SK-N-SH (cell line): ENCODE measurements at regions not wholly inside any gene's neighbourhood (a gene's known extent, or its start where the extent isn't known, plus 50 kb on each side); places are given as distances from the start of the nearest gene placed in this dataset.

Experiments
- EP300 ChIP-seq, 2 experiments: IDR thresholded peaks; 2 replicates each; pipeline versions ENCODE4 v1.4.0 to v1.6.1; 2012; ENCODE audit warnings: borderline replicate concordance in 1 of 2, low read depth in 1 of 2, low read length in 1 of 2
- FOXJ3 ChIP-seq: sonication (generic); formaldehyde crosslinking; IDR thresholded peaks from 2 replicates; pipeline ENCODE4 v1.5.1; 2020; ENCODE audit warnings: mild to moderate bottlenecking, missing genetic modification reagents
- JUND ChIP-seq: IDR thresholded peaks from 2 replicates; pipeline ENCODE4 v1.4.0; 2012
- POLR2AphosphoS5 ChIP-seq: IDR thresholded peaks from 2 replicates; pipeline ENCODE4 v1.6.1; 2012; ENCODE audit warnings: low read depth, low read length
- REST ChIP-seq: IDR thresholded peaks from 2 replicates; pipeline ENCODE4 v1.6.1; 2012; ENCODE audit warnings: mild to moderate bottlenecking, low read depth, low read length, moderate library complexity
- TCF12 ChIP-seq: IDR thresholded peaks from 2 replicates; pipeline ENCODE4 v1.4.0; 2012
- USF2 ChIP-seq: fragments of 150-350 bp; IDR thresholded peaks from 2 replicates; pipeline ENCODE4 v1.6.1; 2017; ENCODE audit warnings: antibody characterized with exemption, low read length, low read depth, borderline replicate concordance
- TF ChIP-seq, protein P1 (sequence below): fragments of 200-600 bp; sonication (generic); IDR thresholded peaks from 2 replicates; pipeline ENCODE4 v1.6.1; 2017; ENCODE audit warnings: antibody characterized with exemption, mild to moderate bottlenecking, moderate library complexity

DNA sequence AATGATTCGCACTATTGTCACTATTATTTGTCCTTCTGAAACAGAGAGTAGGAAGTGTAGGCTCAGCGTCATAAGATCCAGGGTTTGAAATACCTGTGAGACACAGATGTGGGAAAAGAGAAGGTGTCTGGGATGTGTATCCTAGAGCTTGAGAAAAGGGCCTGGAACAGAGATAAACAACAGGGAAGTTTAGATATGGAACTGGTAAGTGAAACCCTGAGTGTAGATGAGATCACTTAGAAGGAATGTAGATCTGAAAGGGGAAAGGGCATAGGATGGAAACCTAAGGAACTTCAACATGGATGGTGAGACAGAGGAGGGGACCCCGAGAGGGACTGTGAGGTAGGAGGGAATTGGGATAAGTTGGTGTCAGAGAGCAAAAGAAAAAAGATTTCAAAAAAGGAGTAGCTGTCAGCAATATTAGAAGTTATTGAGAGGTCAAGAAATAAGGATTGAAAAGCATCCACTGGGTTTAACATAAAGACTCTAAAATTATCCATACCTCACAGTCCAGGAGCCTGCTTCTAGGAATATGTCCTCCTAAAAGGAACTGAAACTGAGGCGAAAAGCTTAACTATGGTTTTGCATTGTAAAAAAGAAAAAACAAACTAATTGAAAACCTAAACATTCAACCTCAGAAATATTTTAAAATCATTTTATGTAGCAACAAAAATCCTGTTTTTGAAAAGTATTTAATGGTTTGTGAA is 119.2 kb upstream of the NPVF start:
- TF ChIP-seq FOXJ3 (CRISPR knock-in tag): no peak
- TF ChIP-seq, protein P1, sequence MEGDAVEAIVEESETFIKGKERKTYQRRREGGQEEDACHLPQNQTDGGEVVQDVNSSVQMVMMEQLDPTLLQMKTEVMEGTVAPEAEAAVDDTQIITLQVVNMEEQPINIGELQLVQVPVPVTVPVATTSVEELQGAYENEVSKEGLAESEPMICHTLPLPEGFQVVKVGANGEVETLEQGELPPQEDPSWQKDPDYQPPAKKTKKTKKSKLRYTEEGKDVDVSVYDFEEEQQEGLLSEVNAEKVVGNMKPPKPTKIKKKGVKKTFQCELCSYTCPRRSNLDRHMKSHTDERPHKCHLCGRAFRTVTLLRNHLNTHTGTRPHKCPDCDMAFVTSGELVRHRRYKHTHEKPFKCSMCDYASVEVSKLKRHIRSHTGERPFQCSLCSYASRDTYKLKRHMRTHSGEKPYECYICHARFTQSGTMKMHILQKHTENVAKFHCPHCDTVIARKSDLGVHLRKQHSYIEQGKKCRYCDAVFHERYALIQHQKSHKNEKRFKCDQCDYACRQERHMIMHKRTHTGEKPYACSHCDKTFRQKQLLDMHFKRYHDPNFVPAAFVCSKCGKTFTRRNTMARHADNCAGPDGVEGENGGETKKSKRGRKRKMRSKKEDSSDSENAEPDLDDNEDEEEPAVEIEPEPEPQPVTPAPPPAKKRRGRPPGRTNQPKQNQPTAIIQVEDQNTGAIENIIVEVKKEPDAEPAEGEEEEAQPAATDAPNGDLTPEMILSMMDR: no peak
- TF ChIP-seq POLR2AphosphoS5: no peak
- TF ChIP-seq USF2: no peak
- no peak for TF ChIP-seq EP300 (IDR thresholded peaks at IDR 0.05; ENCODE audit: borderline replicate concordance in 1 of 2, low read depth in 1 of 2, low read length in 1 of 2)
- no peak for TF ChIP-seq JUND
- no peak for TF ChIP-seq REST
- TF ChIP-seq TCF12: no peak
